ENCODE measurements at regions not wholly inside any gene's neighbourhood (a gene's known extent, or its start where the extent isn't known, plus 50 kb on each side); places are given as distances from the start of the nearest gene placed in this dataset.
"Not testable (repeated sequence)": the region's sequence is repeated elsewhere in the genome, so short reads cannot be mapped to it uniquely, and the experiment has no call there.

DNA sequence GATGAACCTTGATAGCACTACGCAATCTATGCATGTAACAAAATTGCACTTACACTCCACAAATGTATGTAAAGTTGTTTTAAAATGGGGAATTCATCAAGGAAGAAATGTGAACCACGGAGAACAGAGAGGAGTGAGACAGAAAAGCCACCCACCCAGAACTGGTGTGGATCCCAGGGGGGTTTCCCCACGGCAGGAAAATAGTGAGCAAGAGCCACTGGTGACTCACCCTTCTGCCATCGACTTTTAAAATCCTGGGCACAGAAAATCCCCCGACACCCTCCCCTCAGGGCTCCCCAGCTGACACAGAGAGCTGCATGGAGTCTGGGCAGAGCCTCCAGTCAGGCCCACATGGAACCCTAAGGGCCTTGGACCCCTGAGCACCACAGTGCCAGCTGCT is 146.0 kb upstream of the POTED start:
- DNase-seq (ENCODE audit: low read depth in 1 of 2, low spot score in 1 of 2); in situ Hi-C loops (cut with HindIII; ENCODE audit: low pct_unique_long_range_greater_than_20kb, low sequenced_read_pairs): not testable (repeated sequence)

Measured in T47D (cell line).